Spleen (tissue), 7 donors: ENCODE measurements at regions not wholly inside any gene's neighbourhood (a gene's known extent, or its start where the extent isn't known, plus 50 kb on each side); places are given as distances from the start of the nearest gene placed in this dataset.

Experiments
- POLR2A ChIP-seq, 3 donors: fragments of 450-650 bp; IDR thresholded peaks; one replicate each; pipeline ENCODE4 v1.5.1; 2017; ENCODE audit warnings: antibody characterized with exemption in 3 of 3, mild to moderate bottlenecking in 1 of 3
- TF ChIP-seq, protein P1 (sequence below), 11 experiments: fragments of 200-600 bp in 7 of 11; fragments of 450-650 bp in 4 of 11; sonication (generic) in 4 of 11; IDR thresholded peaks in 8 of 11; conservative IDR thresholded peaks in 3 of 11; 1 replicate in 7 of 11; 2 replicates in 4 of 11; pipeline versions ENCODE4 v1.4.0 to v1.8.0; 2016 to 2021; ENCODE audit warnings: antibody characterized with exemption in 11 of 11, inconsistent platforms in 4 of 11, mild to moderate bottlenecking in 1 of 11
- donor health status: DM: no; HTN: no; CAD: no; lungs with moderate emphysema.
- donor health status: DM: no; HTN: no; CAD: no.
- donor health status: DM: no; HTN: no; CAD: no.

DNA sequence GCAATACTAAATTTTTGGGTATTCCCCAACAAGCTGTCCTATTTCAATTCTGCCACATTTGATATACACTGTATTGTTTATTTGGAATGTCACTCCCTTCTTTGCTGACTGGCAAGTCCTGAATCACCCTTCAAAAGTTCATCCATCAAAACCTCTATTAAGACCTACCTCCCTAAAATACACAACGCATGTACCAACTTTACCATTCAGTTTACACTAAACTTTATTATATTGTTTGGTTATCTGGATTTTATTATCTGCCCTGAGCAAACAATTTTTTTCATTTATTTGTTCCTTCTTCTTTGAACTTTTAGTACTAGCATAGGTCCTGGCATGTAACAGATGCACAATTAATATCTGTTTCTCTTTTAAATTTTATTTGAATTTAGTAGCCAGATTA lies 958.2 kb upstream of the ADGRB3 start:
- TF ChIP-seq, protein P1, sequence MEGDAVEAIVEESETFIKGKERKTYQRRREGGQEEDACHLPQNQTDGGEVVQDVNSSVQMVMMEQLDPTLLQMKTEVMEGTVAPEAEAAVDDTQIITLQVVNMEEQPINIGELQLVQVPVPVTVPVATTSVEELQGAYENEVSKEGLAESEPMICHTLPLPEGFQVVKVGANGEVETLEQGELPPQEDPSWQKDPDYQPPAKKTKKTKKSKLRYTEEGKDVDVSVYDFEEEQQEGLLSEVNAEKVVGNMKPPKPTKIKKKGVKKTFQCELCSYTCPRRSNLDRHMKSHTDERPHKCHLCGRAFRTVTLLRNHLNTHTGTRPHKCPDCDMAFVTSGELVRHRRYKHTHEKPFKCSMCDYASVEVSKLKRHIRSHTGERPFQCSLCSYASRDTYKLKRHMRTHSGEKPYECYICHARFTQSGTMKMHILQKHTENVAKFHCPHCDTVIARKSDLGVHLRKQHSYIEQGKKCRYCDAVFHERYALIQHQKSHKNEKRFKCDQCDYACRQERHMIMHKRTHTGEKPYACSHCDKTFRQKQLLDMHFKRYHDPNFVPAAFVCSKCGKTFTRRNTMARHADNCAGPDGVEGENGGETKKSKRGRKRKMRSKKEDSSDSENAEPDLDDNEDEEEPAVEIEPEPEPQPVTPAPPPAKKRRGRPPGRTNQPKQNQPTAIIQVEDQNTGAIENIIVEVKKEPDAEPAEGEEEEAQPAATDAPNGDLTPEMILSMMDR (IDR thresholded peaks at IDR 0.05 in 8 of 11, conservative IDR thresholded peaks at IDR 0.05 in 3 of 11) = no peak
- no peak for TF ChIP-seq POLR2A (IDR thresholded peaks at IDR 0.05)
